HL-60 (cell line): ENCODE measurements at regions not wholly inside any gene's neighbourhood (a gene's known extent, or its start where the extent isn't known, plus 50 kb on each side); places are given as distances from the start of the nearest gene placed in this dataset.

ENCODE experiments used
- DNase-seq, 2 experiments: peaks; one replicate each; pipeline ENCODE4 v3.0.0-alpha.2; 2010 to 2020; ENCODE audit warnings: low read depth in 1 of 2, low spot score in 1 of 2
- H3K27ac ChIP-seq: fragments of 250-450 bp; sonication (Bioruptor Pico); replicated peaks from 2 replicates; pipeline ENCODE4 v1.5.1; 2020; ENCODE audit warnings: mild to moderate bottlenecking, moderate library complexity
- H3K27me3 ChIP-seq: fragments of 250-450 bp; sonication (Bioruptor Pico); 2 replicates; pipeline ENCODE4 v1.5.1; 2021; ENCODE audit warnings: mild to moderate bottlenecking, moderate library complexity; ENCODE audit not compliant: insufficient read depth, poor library complexity, severe bottlenecking
- H3K4me3 ChIP-seq: replicated peaks from 2 replicates; pipeline ENCODE4 v1.5.1; 2011; ENCODE audit warnings: mild to moderate bottlenecking, control low read depth, low read length; ENCODE audit not compliant: insufficient read depth
- GABPA ChIP-seq: IDR thresholded peaks from 2 replicates; pipeline ENCODE4 v1.6.1; 2012; ENCODE audit warnings: low read depth
- POLR2AphosphoS5 ChIP-seq: IDR thresholded peaks from 2 replicates; pipeline ENCODE4 v1.6.1; 2012; ENCODE audit warnings: low read depth
- SPI1 ChIP-seq: IDR thresholded peaks from 2 replicates; pipeline ENCODE4 v1.6.1; 2012; ENCODE audit warnings: low read depth, mild to moderate bottlenecking, borderline replicate concordance
- TF ChIP-seq, protein P1 (sequence below): IDR thresholded peaks from 2 replicates; pipeline ENCODE4 v1.6.1; 2012; ENCODE audit warnings: low read depth; ENCODE audit not compliant: insufficient replicate concordance
- TF ChIP-seq, protein P2 (sequence below): IDR thresholded peaks from one replicate; pipeline ENCODE4 v1.5.1; 2011; ENCODE audit warnings: low read length, control low read depth, inconsistent platforms; ENCODE audit not compliant: insufficient read depth

DNA sequence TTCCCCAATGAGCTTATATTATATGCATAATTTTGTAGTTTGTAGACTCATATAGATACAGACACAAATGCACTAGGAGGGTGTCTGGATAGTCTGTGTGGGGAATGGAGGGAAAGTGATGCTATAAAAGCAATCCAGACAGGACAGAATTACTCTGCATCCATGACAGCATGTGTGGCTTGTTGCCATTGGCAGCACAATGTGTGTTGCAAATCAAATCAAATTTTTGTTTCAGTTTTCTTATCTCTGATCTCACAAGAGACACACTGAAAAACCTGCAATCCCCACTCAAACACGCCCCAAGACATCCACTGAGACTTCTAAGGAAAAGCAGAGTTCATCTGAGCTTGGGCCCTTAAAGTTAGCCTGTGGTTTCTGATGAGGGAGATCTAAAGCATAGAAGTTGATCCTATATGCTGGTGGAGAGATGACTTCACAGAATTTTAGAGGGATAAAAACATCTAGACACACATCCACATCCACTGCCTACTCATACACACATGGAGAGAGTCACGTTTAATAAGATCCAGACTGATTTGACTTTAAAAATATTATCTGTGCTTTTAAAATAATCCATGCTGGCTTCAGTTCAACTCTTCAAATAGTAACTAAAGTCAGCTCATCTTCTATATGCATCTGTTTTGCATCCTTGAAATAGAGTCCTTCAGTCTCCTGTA lies 313.0 kb upstream of the PLXNA2 start:
- no peak for DNase-seq
- Histone ChIP-seq H3K4me3 (no peak overlapping the region), H3K27ac (no peak overlapping the region), H3K27me3 (no peaks in the 10 kb centered on the region)
- TF ChIP-seq, protein P1, sequence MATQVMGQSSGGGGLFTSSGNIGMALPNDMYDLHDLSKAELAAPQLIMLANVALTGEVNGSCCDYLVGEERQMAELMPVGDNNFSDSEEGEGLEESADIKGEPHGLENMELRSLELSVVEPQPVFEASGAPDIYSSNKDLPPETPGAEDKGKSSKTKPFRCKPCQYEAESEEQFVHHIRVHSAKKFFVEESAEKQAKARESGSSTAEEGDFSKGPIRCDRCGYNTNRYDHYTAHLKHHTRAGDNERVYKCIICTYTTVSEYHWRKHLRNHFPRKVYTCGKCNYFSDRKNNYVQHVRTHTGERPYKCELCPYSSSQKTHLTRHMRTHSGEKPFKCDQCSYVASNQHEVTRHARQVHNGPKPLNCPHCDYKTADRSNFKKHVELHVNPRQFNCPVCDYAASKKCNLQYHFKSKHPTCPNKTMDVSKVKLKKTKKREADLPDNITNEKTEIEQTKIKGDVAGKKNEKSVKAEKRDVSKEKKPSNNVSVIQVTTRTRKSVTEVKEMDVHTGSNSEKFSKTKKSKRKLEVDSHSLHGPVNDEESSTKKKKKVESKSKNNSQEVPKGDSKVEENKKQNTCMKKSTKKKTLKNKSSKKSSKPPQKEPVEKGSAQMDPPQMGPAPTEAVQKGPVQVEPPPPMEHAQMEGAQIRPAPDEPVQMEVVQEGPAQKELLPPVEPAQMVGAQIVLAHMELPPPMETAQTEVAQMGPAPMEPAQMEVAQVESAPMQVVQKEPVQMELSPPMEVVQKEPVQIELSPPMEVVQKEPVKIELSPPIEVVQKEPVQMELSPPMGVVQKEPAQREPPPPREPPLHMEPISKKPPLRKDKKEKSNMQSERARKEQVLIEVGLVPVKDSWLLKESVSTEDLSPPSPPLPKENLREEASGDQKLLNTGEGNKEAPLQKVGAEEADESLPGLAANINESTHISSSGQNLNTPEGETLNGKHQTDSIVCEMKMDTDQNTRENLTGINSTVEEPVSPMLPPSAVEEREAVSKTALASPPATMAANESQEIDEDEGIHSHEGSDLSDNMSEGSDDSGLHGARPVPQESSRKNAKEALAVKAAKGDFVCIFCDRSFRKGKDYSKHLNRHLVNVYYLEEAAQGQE: no peak

DNA sequence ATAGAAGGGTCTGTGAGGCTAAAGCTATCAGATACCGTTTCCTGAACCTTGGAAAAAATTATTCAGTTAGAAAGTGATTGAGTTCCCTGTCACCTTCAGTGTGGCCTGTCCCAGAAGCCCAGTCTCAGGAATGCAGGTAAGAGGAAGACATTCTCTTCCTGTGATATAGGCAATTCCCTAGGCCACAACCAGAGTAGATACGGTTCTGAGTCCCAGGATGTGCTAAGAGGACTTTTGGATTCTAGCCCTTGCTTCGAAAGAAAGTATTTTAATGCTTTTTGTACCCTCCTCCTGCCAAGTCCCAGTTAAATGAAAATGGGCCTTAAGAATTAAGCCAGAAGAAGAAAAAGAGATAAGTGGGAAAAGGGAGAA lies 313.5 kb upstream of the PLXNA2 start:
- TF ChIP-seq, protein P2, sequence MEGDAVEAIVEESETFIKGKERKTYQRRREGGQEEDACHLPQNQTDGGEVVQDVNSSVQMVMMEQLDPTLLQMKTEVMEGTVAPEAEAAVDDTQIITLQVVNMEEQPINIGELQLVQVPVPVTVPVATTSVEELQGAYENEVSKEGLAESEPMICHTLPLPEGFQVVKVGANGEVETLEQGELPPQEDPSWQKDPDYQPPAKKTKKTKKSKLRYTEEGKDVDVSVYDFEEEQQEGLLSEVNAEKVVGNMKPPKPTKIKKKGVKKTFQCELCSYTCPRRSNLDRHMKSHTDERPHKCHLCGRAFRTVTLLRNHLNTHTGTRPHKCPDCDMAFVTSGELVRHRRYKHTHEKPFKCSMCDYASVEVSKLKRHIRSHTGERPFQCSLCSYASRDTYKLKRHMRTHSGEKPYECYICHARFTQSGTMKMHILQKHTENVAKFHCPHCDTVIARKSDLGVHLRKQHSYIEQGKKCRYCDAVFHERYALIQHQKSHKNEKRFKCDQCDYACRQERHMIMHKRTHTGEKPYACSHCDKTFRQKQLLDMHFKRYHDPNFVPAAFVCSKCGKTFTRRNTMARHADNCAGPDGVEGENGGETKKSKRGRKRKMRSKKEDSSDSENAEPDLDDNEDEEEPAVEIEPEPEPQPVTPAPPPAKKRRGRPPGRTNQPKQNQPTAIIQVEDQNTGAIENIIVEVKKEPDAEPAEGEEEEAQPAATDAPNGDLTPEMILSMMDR: no peak
- TF ChIP-seq GABPA (no peak), POLR2AphosphoS5 (no peak), SPI1 (no peak)
- TF ChIP-seq, protein P1: no peak
- no peaks in the 10 kb centered on the region for H3K27me3 ChIP-seq

DNA sequence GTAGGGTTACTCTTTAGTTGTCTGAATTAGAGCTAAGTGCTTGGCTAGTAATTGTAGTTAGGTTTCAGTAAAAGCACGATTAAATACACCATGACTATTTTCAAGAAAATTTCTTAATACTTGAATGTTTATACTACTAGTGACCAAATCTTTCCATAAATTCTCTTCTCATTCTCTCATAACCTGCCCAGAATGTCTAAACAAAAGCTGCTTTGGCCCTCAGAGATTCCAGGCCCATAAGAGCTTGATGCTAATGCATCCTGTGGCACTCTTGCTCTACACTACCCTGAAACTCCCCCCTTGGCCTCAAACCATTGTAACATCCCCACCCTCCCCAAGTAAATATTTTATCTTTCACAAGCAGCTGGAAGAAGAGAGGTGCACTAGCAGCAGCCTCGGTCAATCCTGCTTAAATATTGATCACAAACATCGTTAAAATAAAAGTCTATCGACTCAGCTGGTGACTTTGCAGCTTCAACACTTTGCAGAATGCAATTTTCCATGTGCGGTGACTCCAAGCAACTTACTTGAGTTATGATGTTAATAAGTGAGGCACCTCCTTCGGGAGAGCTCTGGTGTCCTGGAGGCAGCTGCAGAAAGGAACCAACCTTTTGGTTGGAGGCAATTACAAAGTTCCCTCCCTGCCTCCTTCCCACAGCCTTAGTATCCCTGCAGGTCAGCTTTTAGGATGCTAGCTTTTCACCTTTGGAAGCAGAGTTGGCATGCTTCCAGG lies 315.6 kb upstream of the PLXNA2 start:
- DNase-seq: no peak
- TF ChIP-seq, protein P2: no peak
- TF ChIP-seq, protein P1: no peak
- TF ChIP-seq POLR2AphosphoS5 (no peak), SPI1 (no peak), GABPA (no peak)
- H3K27me3 ChIP-seq: no peaks in the 10 kb centered on the region

More for the DNA sequence above, 313.5 kb upstream of the PLXNA2 start:
- no peak overlapping the region for H3K4me3 ChIP-seq
- no peak for DNase-seq
- no peak overlapping the region for H3K27ac ChIP-seq

More for the DNA sequence above, 315.6 kb upstream of the PLXNA2 start:
- H3K27ac ChIP-seq: no peak overlapping the region
- H3K4me3 ChIP-seq: no peak overlapping the region
